SK-N-SH treated with all-trans-retinoic acid at 6 μM for 48 hours (cell line): ENCODE measurements at regions not wholly inside any gene's neighbourhood (a gene's known extent, or its start where the extent isn't known, plus 50 kb on each side); places are given as distances from the start of the nearest gene placed in this dataset.
"Not testable (repeated sequence)": the region's sequence is repeated elsewhere in the genome, so short reads cannot be mapped to it uniquely, and the experiment has no call there.

ENCODE experiments used
- ATAC-seq: fragments of 200-7000 bp; cut with Tn5 transposase; 3 replicates; pipeline ENCODE4 v1.9.1; 2020; ENCODE audit warnings: mild to moderate bottlenecking, moderate library complexity
- ARNTL ChIP-seq: fragments of 450-650 bp; formaldehyde crosslinking; IDR thresholded peaks from 2 replicates; pipeline ENCODE4 v1.5.0; 2020; ENCODE audit warnings: low read depth, mild to moderate bottlenecking, moderate library complexity, borderline replicate concordance
- BACH2 ChIP-seq: fragments of 250-450 bp; sonication (Bioruptor Pico); IDR thresholded peaks from 2 replicates; pipeline ENCODE4 v1.9.0; 2021; ENCODE audit warnings: mild to moderate bottlenecking, borderline replicate concordance
- ESRRG ChIP-seq: fragments of 250-450 bp; sonication (Bioruptor Pico); IDR thresholded peaks from 2 replicates; pipeline ENCODE4 v1.6.1; 2021; ENCODE audit warnings: mild to moderate bottlenecking
- GLIS3 ChIP-seq: fragments of 250-450 bp; sonication (Bioruptor Pico); IDR thresholded peaks from 2 replicates; pipeline ENCODE4 v1.5.0; 2020; ENCODE audit warnings: mild to moderate bottlenecking, moderate library complexity
- RARB ChIP-seq: fragments of 250-450 bp; sonication (Bioruptor Pico); IDR thresholded peaks from 2 replicates; pipeline ENCODE4 v1.8.0; 2021; ENCODE audit warnings: mild to moderate bottlenecking, moderate library complexity
- SNAI2 ChIP-seq: fragments of 250-450 bp; sonication (Bioruptor Pico); IDR thresholded peaks from 2 replicates; pipeline ENCODE4 v1.5.0; 2020; ENCODE audit warnings: mild to moderate bottlenecking, moderate library complexity
- TCF4 ChIP-seq: fragments of 250-450 bp; sonication (Bioruptor Pico); IDR thresholded peaks from 2 replicates; pipeline ENCODE4 v1.8.0; 2021; ENCODE audit warnings: mild to moderate bottlenecking, moderate library complexity, borderline replicate concordance
- ZC3H10 ChIP-seq: fragments of 250-450 bp; sonication (Bioruptor Pico); IDR thresholded peaks from 2 replicates; pipeline ENCODE4 v1.5.1; 2021; ENCODE audit warnings: mild to moderate bottlenecking, moderate library complexity
- ZFP3 ChIP-seq: fragments of 250-450 bp; sonication (Bioruptor Pico); IDR thresholded peaks from 2 replicates; pipeline ENCODE4 v1.5.0; 2020; ENCODE audit warnings: mild to moderate bottlenecking, moderate library complexity
- ZFP30 ChIP-seq: fragments of 450-650 bp; formaldehyde crosslinking; IDR thresholded peaks from 2 replicates; pipeline ENCODE4 v1.5.0; 2022; ENCODE audit warnings: mild to moderate bottlenecking, moderate library complexity
- ZNF565 ChIP-seq: fragments of 450-650 bp; formaldehyde crosslinking; conservative IDR thresholded peaks from 2 replicates; pipeline ENCODE4 v1.5.0; 2020; ENCODE audit warnings: low read depth, mild to moderate bottlenecking, moderate library complexity
- TF ChIP-seq, protein P1 (sequence below): fragments of 250-450 bp; sonication (Bioruptor Pico); IDR thresholded peaks from 2 replicates; pipeline ENCODE4 v1.8.0; 2021; ENCODE audit warnings: low read depth, mild to moderate bottlenecking, moderate library complexity, borderline replicate concordance
- TF ChIP-seq, protein P2 (sequence below): fragments of 250-450 bp; sonication (Bioruptor Pico); IDR thresholded peaks from 2 replicates; pipeline ENCODE4 v1.8.0; 2020; ENCODE audit warnings: mild to moderate bottlenecking, moderate library complexity, borderline replicate concordance
- TF ChIP-seq, protein P3 (sequence below): fragments of 250-450 bp; sonication (Bioruptor Pico); IDR thresholded peaks from 2 replicates; pipeline ENCODE4 v1.5.1; 2021; ENCODE audit warnings: mild to moderate bottlenecking, moderate library complexity

- peak; percentile 96 for ATAC-seq
- TF ChIP-seq ARNTL (CRISPR knock-in tag) (no peak), ZFP3 (CRISPR knock-in tag) (0 out of 2 replicates have a peak, but pooled peaks have one; percentile 18), SNAI2 (CRISPR knock-in tag) (no peak), ZFP30 (CRISPR knock-in tag) (no peak)
- TF ChIP-seq, protein P1, sequence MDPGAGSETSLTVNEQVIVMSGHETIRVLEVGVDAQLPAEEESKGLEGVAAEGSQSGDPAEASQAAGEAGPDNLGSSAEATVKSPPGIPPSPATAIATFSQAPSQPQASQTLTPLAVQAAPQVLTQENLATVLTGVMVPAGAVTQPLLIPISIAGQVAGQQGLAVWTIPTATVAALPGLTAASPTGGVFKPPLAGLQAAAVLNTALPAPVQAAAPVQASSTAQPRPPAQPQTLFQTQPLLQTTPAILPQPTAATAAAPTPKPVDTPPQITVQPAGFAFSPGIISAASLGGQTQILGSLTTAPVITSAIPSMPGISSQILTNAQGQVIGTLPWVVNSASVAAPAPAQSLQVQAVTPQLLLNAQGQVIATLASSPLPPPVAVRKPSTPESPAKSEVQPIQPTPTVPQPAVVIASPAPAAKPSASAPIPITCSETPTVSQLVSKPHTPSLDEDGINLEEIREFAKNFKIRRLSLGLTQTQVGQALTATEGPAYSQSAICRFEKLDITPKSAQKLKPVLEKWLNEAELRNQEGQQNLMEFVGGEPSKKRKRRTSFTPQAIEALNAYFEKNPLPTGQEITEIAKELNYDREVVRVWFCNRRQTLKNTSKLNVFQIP (CRISPR knock-in tag), result no peak
Observed at GRCh38 chr17:21551081-21551881, 141.0 kb upstream of the KCNJ18 start.

DNA sequence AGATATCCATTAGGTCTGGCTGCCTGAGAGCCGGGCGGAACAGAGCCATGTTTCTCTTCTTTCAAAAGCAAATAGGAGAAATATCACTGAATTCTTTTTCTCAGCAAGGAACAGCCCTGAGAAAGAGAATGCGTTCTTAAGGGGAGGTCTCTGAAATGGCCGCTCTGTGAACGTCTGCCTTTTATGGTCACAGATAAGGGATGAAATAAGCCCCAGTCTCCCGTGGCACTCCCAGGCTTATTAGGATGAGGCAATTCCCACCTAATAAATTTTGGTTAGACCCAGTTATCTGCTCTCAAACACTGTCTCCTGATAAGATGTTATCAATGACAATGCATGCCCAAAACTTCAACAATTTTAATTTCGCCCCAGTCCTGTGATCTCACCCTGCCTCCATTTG lies 133.4 kb upstream of the KCNJ18 start:
- not testable (repeated sequence) for ATAC-seq

GRCh38 chr17:21564262-21564661 lies 128.1 kb upstream of the KCNJ18 start:
- no peak for ATAC-seq
- TF ChIP-seq ZFP30 (CRISPR knock-in tag) (no peak), ZC3H10 (CRISPR knock-in tag) (no peak), ZFP3 (CRISPR knock-in tag) (no peak), ESRRG (CRISPR knock-in tag) (no peak), TCF4 (CRISPR knock-in tag) (no peak), ARNTL (CRISPR knock-in tag) (no peak), GLIS3 (CRISPR knock-in tag) (no peak)
- TF ChIP-seq, protein P1 (CRISPR knock-in tag), result no peak
- TF ChIP-seq, protein P2, sequence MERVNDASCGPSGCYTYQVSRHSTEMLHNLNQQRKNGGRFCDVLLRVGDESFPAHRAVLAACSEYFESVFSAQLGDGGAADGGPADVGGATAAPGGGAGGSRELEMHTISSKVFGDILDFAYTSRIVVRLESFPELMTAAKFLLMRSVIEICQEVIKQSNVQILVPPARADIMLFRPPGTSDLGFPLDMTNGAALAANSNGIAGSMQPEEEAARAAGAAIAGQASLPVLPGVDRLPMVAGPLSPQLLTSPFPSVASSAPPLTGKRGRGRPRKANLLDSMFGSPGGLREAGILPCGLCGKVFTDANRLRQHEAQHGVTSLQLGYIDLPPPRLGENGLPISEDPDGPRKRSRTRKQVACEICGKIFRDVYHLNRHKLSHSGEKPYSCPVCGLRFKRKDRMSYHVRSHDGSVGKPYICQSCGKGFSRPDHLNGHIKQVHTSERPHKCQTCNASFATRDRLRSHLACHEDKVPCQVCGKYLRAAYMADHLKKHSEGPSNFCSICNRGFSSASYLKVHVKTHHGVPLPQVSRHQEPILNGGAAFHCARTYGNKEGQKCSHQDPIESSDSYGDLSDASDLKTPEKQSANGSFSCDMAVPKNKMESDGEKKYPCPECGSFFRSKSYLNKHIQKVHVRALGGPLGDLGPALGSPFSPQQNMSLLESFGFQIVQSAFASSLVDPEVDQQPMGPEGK, result no peak

- not testable (repeated sequence) for ATAC-seq
Observed at GRCh38 chr17:21564757-21565156, 127.6 kb upstream of the KCNJ18 start.

DNA sequence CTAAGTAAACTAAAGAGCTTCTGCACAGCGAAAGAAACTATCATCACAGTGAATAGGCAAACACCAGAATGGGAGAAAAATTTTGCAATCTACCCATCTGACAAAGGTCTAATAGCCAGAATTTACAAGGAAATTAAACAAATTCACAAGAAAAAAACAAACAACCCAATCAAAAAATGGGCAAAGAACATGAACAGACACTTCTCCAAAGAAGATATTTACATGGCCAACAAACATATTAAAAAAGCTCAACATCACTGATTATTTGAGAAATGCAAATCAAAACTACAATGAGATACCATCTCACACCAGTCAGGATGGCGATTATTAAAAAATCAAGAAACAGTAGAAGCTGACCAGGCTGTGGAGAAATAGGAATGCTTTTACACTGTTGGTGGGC lies 121.9 kb upstream of the KCNJ18 start:
- ATAC-seq, result not testable (repeated sequence)

DNA sequence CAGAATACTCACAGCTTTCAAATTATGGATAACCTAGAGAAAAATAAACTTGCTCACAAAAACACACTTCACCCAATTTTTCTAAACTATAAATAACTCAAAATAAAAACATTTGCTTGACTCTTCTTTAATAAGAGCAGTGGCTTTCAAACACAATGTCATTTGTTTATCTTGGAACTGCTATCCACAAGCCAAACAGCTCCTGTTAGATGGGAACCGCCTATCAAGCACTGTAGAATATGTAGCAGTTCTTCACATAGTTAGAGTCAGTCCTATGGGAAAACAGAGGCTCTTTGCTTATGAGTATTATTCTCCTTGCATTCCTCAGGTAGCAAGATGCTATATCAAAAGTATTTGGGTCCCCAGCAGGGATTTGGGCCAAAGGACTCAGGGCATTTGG lies 120.2 kb upstream of the KCNJ18 start:
- ATAC-seq, result not testable (repeated sequence)

GRCh38 chr17:21573271-21573960 lies 118.9 kb upstream of the KCNJ18 start:
- not testable (repeated sequence) for ATAC-seq

DNA sequence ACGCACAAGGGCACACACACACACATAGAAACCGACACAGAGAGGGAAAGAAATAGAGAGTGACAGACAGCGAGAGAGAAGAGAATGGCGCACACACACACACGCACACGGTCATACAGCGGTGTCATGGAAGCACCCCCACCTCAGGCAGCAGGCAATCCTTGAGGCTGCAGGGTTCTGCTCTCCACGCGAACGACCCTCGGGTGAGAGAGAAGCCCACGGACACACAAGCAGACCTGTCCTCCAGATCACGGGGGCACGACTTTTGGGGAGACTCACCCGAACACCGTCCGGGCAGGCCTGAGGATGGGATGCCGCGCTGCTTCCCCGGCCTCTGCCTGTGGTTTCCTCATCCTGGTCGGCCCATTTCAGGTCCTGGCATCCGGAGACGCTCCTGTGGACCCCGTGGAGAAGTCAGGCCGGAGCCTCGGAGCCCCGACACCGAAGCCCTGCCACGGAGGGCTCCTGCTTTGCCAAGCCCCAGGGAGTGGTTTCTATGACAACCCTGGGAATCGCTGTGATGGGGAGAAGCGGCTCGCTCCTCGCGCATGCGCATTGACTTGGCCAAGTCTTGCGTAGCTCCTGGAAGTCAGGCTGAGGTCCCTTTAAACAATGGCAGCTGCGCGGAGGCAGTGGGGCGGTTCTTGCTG lies 118.2 kb upstream of the KCNJ18 start:
- TF ChIP-seq ZFP30 (CRISPR knock-in tag), result no peak
- no peak for TF ChIP-seq ZC3H10 (CRISPR knock-in tag)
- TF ChIP-seq BACH2 (CRISPR knock-in tag), result no peak
- no peak for TF ChIP-seq ZNF565 (CRISPR knock-in tag)
- no peak for TF ChIP-seq SNAI2 (CRISPR knock-in tag)
- TF ChIP-seq, protein P3, sequence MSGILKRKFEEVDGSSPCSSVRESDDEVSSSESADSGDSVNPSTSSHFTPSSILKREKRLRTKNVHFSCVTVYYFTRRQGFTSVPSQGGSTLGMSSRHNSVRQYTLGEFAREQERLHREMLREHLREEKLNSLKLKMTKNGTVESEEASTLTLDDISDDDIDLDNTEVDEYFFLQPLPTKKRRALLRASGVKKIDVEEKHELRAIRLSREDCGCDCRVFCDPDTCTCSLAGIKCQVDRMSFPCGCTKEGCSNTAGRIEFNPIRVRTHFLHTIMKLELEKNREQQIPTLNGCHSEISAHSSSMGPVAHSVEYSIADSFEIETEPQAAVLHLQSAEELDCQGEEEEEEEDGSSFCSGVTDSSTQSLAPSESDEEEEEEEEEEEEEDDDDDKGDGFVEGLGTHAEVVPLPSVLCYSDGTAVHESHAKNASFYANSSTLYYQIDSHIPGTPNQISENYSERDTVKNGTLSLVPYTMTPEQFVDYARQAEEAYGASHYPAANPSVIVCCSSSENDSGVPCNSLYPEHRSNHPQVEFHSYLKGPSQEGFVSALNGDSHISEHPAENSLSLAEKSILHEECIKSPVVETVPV, result no peak
- no peak for TF ChIP-seq RARB (CRISPR knock-in tag)
- TF ChIP-seq, protein P2, result no peak
- TF ChIP-seq ESRRG (CRISPR knock-in tag), result no peak
- peak; percentile 96 for ATAC-seq

DNA sequence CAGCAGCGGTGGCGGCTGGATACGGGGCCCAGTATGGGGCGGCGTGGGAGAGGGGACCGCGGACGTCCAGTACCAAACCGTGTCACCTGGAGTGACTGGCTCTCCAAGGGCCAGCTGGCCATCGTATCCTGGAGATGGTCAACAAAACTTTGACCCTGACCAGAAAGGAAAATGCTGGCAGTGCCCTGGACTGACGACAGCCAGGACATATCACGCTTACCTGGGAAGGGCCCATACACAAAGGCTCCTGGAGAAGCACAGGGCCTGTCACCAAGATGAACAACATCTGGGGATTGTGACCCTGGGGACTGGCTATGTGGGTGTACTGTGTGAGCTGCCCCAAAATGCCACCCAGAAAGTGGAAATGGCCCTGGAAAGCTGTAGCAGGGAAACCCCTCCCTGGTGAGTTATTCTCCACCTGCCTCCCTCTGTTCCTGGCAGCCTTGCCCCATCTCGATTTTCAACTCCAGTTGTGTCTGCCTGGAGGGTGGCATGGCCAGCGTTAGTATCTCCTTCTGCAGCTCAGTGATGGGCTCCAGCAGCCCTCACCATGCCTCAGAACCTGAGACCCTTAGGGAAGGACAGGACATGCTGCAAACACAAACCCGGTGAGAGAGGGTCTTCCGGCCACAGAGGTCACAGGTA lies 117.6 kb upstream of the KCNJ18 start:
- ATAC-seq, result not testable (repeated sequence)

DNA sequence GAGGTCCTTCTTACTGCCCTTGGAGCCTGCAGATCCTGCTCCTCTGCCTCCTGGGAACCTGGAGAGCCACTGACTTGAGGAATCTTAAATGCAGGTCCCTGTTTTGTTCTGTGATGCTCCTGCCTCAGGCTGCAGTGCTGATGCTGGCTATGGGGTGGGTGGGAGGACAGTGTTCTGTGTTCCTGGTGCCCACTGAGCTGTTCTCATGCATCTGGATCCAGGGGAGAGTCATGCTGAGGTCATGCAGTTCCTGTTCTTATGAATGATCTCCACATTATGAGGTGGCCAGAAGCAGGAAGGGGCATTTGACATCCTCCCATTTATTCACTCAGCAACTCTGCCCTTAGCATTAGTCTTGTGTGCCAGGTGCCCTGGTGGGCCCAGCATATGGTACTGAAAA lies 113.5 kb upstream of the KCNJ18 start:
- ATAC-seq, result not testable (repeated sequence)
